GM18505 (cell line): ENCODE measurements at regions not wholly inside any gene's neighbourhood (a gene's known extent, or its start where the extent isn't known, plus 50 kb on each side); places are given as distances from the start of the nearest gene placed in this dataset.
"Not testable (repeated sequence)": the region's sequence is repeated elsewhere in the genome, so short reads cannot be mapped to it uniquely, and the experiment has no call there.

Source experiments
- ATAC-seq: cut with Tn5 transposase; IDR thresholded peaks from one replicate; pipeline ENCODE4 v1.9.1; 2021; ENCODE audit not compliant: unreplicated experiment
- POLR2A ChIP-seq: IDR thresholded peaks from 4 replicates; pipeline ENCODE4 v1.6.1; 2011; ENCODE audit warnings: borderline replicate concordance; ENCODE audit not compliant: insufficient read depth, insufficient read length; ENCODE audit errors: extremely low read depth

DNA sequence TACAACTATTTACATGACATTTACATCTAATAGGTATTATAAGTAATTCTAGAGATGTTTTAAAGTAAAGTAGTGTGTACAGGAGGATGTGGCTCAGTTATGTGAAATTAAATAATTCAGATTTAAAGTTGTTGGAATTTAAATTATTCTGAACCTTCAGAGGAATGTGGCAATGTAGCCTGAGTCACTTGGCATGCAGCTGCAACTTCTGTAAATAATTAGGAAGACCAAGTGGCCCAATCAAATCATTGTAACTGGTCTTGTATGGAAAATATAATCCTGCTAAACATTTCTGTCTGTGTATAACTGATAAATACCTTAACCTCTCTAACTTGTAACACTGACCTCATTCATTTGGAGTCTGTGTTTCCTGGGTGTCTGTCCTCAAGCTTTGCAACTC is 828.9 kb downstream of the GLUD2 start:
- ATAC-seq = no peak
- TF ChIP-seq POLR2A = no peak

DNA sequence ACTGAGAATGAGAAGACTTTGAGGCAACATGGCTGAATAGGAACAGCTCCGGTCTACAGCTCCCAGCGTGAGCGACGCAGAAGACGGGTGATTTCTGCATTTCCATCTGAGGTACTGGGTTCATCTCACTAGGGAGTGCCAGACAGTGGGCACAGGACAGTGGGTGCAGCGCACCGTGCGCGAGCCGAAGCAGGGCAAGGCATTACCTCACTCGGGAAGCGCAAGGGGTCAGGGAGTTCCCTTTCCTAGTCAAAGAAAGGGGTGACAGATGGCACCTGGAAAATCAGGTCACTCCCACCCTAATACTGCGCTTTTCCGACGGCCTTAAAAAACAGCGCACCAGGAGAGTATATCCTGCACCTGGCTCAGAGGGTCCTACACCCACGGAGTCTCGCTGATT is 829.9 kb downstream of the GLUD2 start:
- ATAC-seq = not testable (repeated sequence)

DNA sequence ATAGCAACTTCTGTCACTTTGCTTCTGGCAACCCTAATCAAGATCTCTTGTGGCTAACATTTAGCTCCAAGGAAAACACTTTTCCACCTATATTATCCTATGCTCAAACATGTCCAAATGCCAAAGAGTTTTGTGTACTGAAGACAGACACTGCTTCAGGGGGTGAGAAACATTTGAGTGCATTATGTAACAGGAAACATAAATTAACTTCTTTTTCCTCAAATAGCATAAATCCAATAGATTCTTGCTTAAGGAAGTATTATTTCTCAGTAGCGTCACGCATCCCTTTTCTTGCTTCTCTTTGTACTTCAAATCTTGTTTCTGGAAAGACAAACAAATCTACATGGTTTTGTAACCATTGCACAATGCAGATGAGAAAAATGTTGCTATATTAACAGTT is 839.1 kb downstream of the GLUD2 start:
- no peak for ATAC-seq
- TF ChIP-seq POLR2A = no peak

DNA sequence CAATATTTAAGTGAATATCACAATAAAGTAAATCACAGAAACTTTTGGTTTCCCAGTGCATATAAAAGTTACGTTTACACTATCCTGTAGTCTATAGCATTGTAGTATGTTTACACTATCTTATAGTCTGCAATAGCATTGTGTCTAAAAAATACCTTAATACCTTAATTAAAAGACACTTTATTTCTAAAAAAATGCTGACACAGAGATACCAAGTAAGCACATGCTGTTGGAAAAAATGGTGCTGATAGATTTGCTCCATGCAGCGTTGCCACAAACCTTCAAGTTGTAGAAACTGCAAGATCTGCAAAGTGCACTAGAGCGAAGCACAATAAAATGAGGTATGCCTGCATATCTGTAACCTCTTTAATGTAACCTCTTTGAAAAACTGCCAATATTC is 847.3 kb downstream of the GLUD2 start:
- no peak for TF ChIP-seq POLR2A
- no peak for ATAC-seq

DNA sequence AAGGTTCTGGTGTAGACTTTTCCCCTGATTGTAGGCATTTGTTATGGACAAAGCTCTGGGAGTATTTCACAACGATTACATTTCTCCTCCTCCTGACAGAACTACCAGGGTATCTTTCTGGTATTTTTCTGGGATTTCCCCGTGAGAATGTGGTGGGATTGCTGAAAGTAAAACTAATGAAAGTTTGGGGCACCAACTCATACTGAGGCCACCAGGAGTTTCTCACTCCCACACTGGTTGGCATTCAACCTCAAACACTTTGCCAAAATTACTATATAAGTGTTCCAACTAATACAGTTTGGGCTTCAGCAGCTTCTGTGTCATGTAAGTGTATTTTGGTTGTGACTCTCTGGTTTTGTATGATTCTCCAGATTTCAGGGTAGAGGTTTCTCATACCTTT is 855.1 kb downstream of the GLUD2 start:
- ATAC-seq = no peak

DNA sequence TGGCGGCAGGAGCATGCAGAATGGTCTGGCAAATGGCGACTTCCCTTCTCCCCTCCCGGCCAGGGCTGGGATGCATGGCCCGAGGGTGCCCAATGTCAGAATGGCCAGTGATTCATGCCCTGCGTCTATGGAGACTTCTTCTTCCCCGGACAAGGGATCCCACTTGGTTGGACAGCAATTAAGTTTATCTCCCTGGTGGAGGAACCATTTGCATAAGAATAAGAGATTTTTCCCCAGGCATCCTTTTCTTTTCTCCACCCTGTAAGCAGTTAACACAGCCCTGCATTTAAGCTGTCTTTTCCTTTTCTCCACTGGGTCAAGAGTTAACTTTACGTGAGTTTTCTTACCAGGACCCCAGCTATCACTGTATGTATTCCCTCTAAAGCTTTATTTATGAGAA is 856.6 kb downstream of the GLUD2 start:
- ATAC-seq = no peak
- TF ChIP-seq POLR2A = no peak

More for the DNA sequence above, 855.1 kb downstream of the GLUD2 start:
- no peak for TF ChIP-seq POLR2A

DNA sequence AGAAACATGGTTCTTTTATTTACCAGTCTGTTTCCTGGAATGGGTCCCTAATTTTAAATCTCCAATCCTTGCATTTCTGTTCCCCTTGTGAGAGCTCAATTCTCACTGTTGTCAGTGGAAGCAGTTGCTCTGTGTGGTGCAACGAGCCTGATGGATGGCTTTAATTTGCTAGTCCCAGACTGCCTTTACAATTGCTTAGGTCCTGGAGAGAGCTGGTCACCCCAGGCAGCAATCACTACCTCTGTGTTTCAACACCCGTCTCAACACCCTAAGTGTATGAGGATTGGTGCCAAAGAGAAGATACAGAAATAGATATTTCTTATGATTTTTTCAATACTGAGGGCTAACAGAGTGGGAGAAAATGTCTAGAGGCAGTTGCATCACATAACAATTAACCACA is 873.8 kb downstream of the GLUD2 start:
- no peak for ATAC-seq
- TF ChIP-seq POLR2A = no peak

DNA sequence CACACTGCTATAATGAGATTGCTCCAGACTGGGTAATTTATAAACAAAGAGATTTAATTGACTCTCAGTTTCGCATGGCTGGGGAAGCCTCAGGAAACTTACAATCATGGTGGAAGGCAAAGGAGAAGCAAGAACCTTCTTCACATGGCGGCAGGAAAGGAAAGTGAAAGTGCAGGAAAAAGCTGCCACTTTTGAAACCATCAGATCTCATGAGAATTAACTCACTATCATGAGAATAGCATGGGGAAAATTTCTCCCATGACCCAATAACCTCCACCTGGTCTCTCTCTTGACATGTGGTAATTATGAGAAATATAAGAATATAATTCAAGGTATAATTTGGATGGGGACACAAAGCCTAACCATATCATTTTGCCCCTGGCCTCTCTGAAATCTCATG is 884.2 kb downstream of the GLUD2 start:
- TF ChIP-seq POLR2A = no peak
- ATAC-seq = no peak

DNA sequence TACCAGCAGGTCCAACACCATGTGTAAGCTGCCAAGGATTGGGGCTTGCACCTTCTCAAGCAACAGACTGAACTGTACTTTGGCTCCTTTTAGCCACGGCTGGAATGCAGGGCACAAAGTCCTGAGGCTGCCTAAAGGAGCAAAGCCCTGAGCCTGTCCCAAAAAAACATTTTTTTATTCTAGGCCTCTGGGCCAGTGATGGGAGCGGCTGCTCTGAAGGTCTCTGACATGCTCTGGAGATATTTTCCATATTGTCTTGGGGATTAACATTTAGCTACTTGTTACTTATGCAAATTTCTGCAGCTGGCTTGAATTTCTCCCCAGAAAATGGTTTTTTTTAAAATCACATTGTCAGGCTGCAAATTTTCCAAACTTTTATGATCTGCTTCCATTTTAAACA is 885.3 kb downstream of the GLUD2 start:
- no peak for ATAC-seq

DNA sequence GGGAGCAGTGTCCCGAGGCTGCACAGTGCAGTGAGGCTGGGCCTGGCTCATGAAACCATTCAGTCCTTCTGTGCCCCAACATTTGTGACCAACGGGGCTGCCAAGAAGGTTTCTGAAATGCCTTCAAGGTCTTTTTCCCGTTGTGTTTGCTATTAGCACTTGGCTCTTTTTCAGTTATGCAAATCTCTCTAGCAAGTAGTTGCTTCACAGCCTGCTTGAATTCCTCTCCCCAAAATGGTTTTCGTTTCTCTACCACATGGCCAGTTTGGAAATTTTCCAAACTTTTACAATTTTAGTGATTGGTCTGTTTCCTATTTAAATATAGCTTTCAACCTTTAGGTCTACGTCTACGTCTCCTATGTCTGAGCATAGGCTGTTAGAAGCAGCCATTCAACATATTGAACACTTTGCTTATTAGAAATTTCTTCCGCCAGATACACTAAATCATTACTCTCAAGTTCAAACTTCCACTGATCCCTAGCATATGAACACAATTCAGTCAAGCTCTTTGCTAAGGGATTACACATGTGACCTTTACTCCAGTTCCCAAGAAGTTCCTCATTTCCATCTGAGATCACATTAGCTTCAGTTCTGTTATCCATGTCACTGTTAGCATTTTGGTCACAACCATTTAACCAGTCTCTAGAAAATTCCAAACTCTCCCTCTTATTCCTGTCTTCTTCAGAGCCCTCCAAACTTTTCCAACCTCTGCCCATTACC is 901.8 kb downstream of the GLUD2 start:
- TF ChIP-seq POLR2A = no peak
- ATAC-seq = no peak

More for the DNA sequence above, 885.3 kb downstream of the GLUD2 start:
- TF ChIP-seq POLR2A = no peak

DNA sequence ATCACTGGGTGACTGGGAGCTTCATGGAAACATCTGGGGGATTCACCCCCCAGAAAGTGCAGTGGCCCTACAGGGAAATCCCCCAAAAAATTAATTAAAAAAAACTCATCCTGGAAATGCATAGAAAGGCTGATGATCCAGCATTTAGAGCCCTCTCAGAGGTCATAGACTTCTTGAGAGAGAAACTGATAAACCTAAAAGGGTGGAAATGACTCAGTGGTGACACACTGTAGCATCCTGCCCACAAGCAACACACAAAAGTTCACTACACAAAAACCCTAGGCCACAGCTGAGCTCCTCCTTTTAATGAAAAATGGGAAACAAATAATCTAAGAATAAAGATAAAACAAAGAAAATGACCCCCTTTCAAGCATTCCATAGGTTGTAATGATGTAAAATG is 911.5 kb downstream of the GLUD2 start:
- TF ChIP-seq POLR2A = no peak
- no peak for ATAC-seq

DNA sequence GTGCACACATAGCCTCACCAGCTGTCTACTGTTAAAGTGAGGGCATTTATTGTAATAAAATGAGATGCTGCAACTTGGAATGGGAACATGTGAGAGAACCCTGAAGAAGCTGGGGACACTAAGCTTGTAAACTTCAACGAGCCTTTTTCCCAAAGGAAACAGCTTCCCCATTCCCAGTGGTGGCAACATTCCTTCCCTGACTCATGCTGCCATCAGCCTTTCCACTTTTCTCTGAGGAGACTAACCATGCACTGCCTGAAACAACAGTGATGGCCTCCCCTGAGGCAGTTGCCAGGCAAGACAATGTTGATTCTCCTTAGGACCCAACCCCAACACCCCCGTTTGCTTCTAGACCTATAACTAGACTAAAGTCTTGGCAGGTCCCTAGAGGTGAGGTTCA is 928.3 kb downstream of the GLUD2 start:
- no peak for ATAC-seq
- no peak for TF ChIP-seq POLR2A

DNA sequence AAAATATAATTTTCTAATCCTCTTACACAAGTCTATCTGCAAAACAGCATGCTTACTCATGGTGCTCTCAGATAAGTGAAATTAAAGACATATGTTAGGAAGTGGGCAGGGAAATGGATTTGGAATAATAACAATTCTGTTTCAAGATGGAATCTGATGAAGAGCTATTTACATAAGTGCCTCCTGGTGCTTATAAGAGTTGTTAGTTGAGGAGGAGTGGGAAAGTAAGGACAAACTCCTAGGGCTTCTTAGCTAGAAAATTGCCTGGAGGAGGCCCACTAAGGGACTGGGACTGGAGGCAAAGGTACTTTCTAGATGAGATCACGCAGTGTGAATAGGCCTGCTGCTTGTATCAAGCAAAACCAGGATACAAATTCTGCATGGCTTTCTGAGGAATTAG is 939.8 kb downstream of the GLUD2 start:
- no peak for ATAC-seq
- TF ChIP-seq POLR2A = no peak

DNA sequence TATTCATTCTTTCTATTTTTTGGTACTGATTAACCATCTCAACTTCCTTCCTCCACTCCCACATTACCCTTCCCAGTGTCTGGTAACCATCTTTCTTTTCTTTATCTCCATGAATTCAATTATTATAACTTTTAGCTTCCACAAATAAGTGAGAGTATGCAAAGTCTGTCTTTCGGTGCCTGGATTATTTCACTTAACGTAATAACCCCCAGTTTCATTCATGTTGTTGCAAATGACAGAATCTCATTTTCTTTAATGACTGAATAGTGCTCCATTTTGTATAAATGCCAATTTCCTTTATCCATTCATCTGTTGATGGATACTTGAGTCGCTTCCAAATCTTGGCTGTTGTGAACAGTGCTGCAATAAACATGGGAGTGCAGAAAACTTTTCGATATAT is 940.4 kb downstream of the GLUD2 start:
- ATAC-seq = no peak

DNA sequence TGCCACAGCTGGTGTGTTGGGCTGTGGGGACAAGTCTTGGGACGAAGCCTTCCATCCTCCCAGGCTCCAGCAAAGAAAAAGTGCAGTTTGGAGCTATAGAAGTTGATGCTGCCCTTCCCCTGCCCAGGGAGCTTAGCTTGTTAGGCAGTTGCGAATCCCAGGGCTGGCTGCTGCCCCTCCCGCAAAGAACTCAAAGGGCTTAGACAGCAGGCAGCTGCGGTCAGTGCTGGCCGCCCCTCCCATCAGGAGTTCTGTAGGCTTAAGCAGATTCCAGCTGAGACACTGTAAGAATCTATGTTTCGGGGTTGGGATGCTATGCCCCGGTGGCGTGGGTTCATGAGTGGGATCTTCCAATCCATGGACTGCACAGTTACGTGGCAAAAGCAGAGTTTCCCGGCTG is 956.7 kb downstream of the GLUD2 start:
- ATAC-seq = no peak
- TF ChIP-seq POLR2A = no peak

More for the DNA sequence above, 940.4 kb downstream of the GLUD2 start:
- no peak for TF ChIP-seq POLR2A

DNA sequence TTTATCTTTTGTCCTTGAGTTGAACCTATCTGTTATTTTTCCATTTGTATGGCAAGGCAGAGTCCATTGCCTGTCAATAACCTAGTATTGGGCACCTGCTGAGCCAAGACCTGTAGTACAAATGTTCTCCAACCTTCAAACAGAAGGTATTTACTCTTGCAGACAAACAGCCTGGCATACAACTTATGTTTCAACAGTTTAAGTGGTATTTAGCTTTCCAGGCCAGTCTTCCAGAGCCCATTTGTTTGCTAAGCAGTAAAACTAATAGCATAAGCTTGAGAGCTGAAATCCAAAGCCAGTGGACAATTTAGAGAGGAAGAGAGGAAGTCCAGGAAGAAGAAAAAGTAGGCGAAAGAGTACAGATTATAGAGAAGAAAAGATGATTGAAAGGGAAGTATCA is 979.3 kb downstream of the GLUD2 start:
- no peak for TF ChIP-seq POLR2A
- no peak for ATAC-seq

DNA sequence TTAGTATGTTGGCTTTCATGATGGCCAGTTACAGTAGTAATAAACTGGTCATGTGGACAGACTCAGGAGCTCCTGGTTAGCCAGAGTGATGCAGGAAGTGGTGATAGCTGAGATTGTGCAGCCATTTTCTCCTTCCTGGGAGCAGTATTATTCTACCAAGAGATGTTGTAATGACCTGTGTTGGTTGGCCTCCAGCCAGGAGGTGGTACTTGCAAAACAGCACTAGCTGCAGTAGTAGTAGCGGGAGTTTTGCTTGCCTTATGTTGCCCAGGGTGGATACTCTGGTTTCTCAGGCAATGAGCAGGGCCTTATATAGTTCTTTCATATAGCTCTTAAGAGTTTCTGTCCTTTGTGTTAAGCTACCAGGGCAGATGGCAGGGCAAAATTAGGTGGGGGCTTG is 998.8 kb downstream of the GLUD2 start:
- TF ChIP-seq POLR2A = no peak
- ATAC-seq = no peak
